Stimulated activated CD8-positive, alpha-beta memory T cell treated with anti-CD3 and anti-CD28 coated beads, Interleukin-4, amount 100 ng/mL, for 1 hour (primary cell): ENCODE measurements at regions not wholly inside any gene's neighbourhood (a gene's known extent, or its start where the extent isn't known, plus 50 kb on each side); places are given as distances from the start of the nearest gene placed in this dataset.
"Not testable (repeated sequence)": the region's sequence is repeated elsewhere in the genome, so short reads cannot be mapped to it uniquely, and the experiment has no call there.

Source experiments
- DNase-seq, 2 donors: peaks; one replicate each; pipeline ENCODE4 v3.0.0-alpha.2; 2020; ENCODE audit warnings: low read depth in 2 of 2, low spot score in 1 of 2

GRCh38 chr3:185306286-185306685, 52.4 kb upstream of the EHHADH start:
- not testable (repeated sequence) for DNase-seq

- DNase-seq: no peak
These were observed 53.0 kb upstream of the EHHADH start for GRCh38 chr3:185306847-185307246.

- DNase-seq: peak in 1 of 2 donors; percentile 6
These were observed 54.4 kb upstream of the EHHADH start for GRCh38 chr3:185308126-185308754.

- DNase-seq: no peak
These were observed 53.6 kb upstream of the MAP3K13 start for GRCh38 chr3:185309302-185309701.

GRCh38 chr3:185309795-185310194, 53.1 kb upstream of the MAP3K13 start:
- DNase-seq: no peak

GRCh38 chr3:185311991-185312390, 50.9 kb upstream of the MAP3K13 start:
- DNase-seq: no peak
